K562 (cell line): ENCODE measurements at regions not wholly inside any gene's neighbourhood (a gene's known extent, or its start where the extent isn't known, plus 50 kb on each side); places are given as distances from the start of the nearest gene placed in this dataset.

Experiments used
- ATAC-seq: fragments of 200-7000 bp; cut with Tn5 transposase; 3 replicates; pipeline ENCODE4 v1.9.1; 2020; ENCODE audit warnings: moderate library complexity
- BruUV-seq: library from RNA; stranded (reverse); fragments of 400-500 nt; replicated peaks from 2 replicates; lab custom pipeline; 2021; lab: Mats Ljungman, UMichigan
- CTCF ChIA-PET: fragments of 300-600 bp; formaldehyde crosslinking; extraction: SDS; loops from one replicate; lab custom pipeline; 2021; ENCODE audit warnings: low intra/inter-chr PET ratio; lab: Yijun Ruan, JAX
- POLR2A ChIA-PET: fragments of 300-600, 350-650 bp; sonication (Branson Sonifier 250); formaldehyde crosslinking; extraction: SDS; loops from one replicate; lab custom pipeline; 2021; ENCODE audit warnings: antibody characterized with exemption, inconsistent platforms; lab: Yijun Ruan, JAX
- DNase-seq, 4 experiments: peaks; one replicate each; pipeline versions ENCODE4 v3.0.0 to v3.0.0-alpha.2; 2011 to 2018; ENCODE audit warnings: low spot score in 3 of 4, mixed read lengths in 3 of 4; ENCODE audit errors: extremely low read depth in 1 of 4
- FAIRE-seq: peaks from 2 replicates; lab custom pipeline; 2011; peaks lifted over from hg19 to GRCh38; lab: Jason Lieb, UNC
- H2AFZ ChIP-seq: 2 replicates; pipeline ENCODE4 v1.6.0; 2011; ENCODE audit warnings: low read depth, low read length, control low read depth, inconsistent platforms
- H3K27ac ChIP-seq: fragments of 200-600 bp; 3 replicates; pipeline ENCODE4 v1.8.0; 2011; ENCODE audit warnings: low read depth, mild to moderate bottlenecking, control low read depth, inconsistent platforms, low read length, moderate library complexity, mixed read lengths; ENCODE audit errors: extremely low read depth
- H3K27me3 ChIP-seq, 2 experiments: fragments of 300-600 bp in 1 of 2; 2 replicates in 1 of 2; 3 replicates in 1 of 2; pipeline versions ENCODE4 v1.6.0 to v1.8.0; 2011; ENCODE audit warnings: inconsistent platforms in 2 of 2, low read length in 2 of 2, mild to moderate bottlenecking in 1 of 2, mixed read lengths in 1 of 2, moderate library complexity in 1 of 2; ENCODE audit not compliant: control insufficient read depth in 2 of 2, insufficient read depth in 2 of 2
- H3K36me3 ChIP-seq: fragments of 300-600 bp; 3 replicates; pipeline ENCODE4 v1.8.0; 2011; ENCODE audit warnings: mild to moderate bottlenecking, low read length, inconsistent platforms; ENCODE audit not compliant: control insufficient read depth, insufficient read depth
- H3K4me1 ChIP-seq, 2 experiments: fragments of 200-600 bp in 1 of 2; replicated peaks in 1 of 2; 2 replicates in 1 of 2; 3 replicates in 1 of 2; pipeline versions ENCODE4 v1.5.1 to v1.8.0; 2011; ENCODE audit warnings: inconsistent platforms in 2 of 2, low read length in 2 of 2, mild to moderate bottlenecking in 1 of 2, mixed read lengths in 1 of 2, moderate library complexity in 1 of 2; ENCODE audit not compliant: control insufficient read depth in 2 of 2, insufficient read depth in 2 of 2
- H3K4me2 ChIP-seq: 2 replicates; pipeline ENCODE4 v1.6.1; 2011; ENCODE audit warnings: low read length, control low read depth, inconsistent platforms, mixed read lengths; ENCODE audit not compliant: insufficient read depth
- H3K4me3 ChIP-seq: fragments of 200-600 bp; sonication (generic), shearing (Covaris generic); 2 replicates; pipeline ENCODE4 v1.5.1; 2016; ENCODE audit warnings: control low read depth, inconsistent platforms
- H3K79me2 ChIP-seq: fragments of 200-600 bp; 3 replicates; pipeline ENCODE4 v1.8.0; 2011; ENCODE audit warnings: low read length, inconsistent platforms; ENCODE audit not compliant: control insufficient read depth, insufficient read depth
- H3K9ac ChIP-seq, 2 experiments: 2 replicates each; pipeline versions ENCODE4 v1.6.0 to v1.6.1; 2011; ENCODE audit warnings: low read depth in 2 of 2, low read length in 2 of 2, control low read depth in 1 of 2, inconsistent platforms in 1 of 2, mild to moderate bottlenecking in 1 of 2, mixed read lengths in 1 of 2; ENCODE audit not compliant: insufficient read depth in 1 of 2
- H3K9me1 ChIP-seq: one replicate; pipeline ENCODE4 v1.6.0; 2011; ENCODE audit warnings: inconsistent platforms, mild to moderate bottlenecking, low read length, moderate library complexity; ENCODE audit not compliant: control insufficient read depth, insufficient read depth
- H3K9me3 ChIP-seq: replicated peaks from 2 replicates; pipeline ENCODE4 v1.5.1; 2011; ENCODE audit warnings: low read depth, low read length, inconsistent platforms; ENCODE audit not compliant: control insufficient read depth, insufficient read depth
- H4K20me1 ChIP-seq: replicated peaks from 2 replicates; pipeline ENCODE4 v1.6.1; 2011; ENCODE audit warnings: low read length, inconsistent platforms, mixed read lengths; ENCODE audit not compliant: control insufficient read depth, insufficient read depth
- AFF1 ChIP-seq, 2 experiments: fragments of 450-650 bp; IDR thresholded peaks; 2 replicates each; pipeline ENCODE4 v1.6.1; 2018; ENCODE audit warnings: mild to moderate bottlenecking in 2 of 2, low read depth in 1 of 2; ENCODE audit not compliant: partially characterized antibody in 2 of 2
- CREBBP ChIP-seq: IDR thresholded peaks from one replicate; pipeline ENCODE4 v1.6.1; 2012; ENCODE audit warnings: low read depth, mild to moderate bottlenecking, control low read depth, inconsistent platforms, low read length
- HEY1 ChIP-seq: fragments of 250-450 bp; sonication (Bioruptor Pico); IDR thresholded peaks from 2 replicates; pipeline ENCODE4 v1.5.0; 2020; ENCODE audit warnings: mild to moderate bottlenecking, moderate library complexity, borderline replicate concordance
- MEIS2 ChIP-seq: fragments of 450-650 bp; IDR thresholded peaks from 2 replicates; pipeline ENCODE4 v1.6.1; 2014; ENCODE audit warnings: mild to moderate bottlenecking; ENCODE audit not compliant: partially characterized antibody
- NR4A1 ChIP-seq, 2 experiments: fragments of 250-450 bp in 1 of 2; fragments of 450-650 bp in 1 of 2; sonication (Bioruptor Pico) in 1 of 2; IDR thresholded peaks; 2 replicates each; pipeline versions ENCODE4 v1.4.0 to v1.6.1; 2016 to 2020; ENCODE audit warnings: mild to moderate bottlenecking in 2 of 2, missing compliant biosample characterization in 1 of 2, missing genetic modification characterization in 1 of 2, moderate library complexity in 1 of 2
- PURB ChIP-seq: sonication (generic); formaldehyde crosslinking; IDR thresholded peaks from 2 replicates; pipeline ENCODE4 v1.9.0; 2021; ENCODE audit warnings: low read depth, mild to moderate bottlenecking, missing genetic modification reagents
- RBFOX2 ChIP-seq: fragments of 200-400 bp; formaldehyde crosslinking; IDR thresholded peaks from 2 replicates; pipeline ENCODE4 v1.6.1; 2017; ENCODE audit warnings: low read depth, mild to moderate bottlenecking, low read length, moderate library complexity
- SPI1 ChIP-seq: IDR thresholded peaks from 2 replicates; pipeline ENCODE4 v1.6.1; 2011; ENCODE audit warnings: low read depth, low read length, control low read depth, borderline replicate concordance
- ZSCAN29 ChIP-seq: fragments of 450-650 bp; IDR thresholded peaks from 2 replicates; pipeline ENCODE4 v1.6.1; 2017
- in situ Hi-C: fragments of 300-500 bp; cut with MboI; formaldehyde crosslinking; loops from 4 replicates; pipeline ENCODE4 v1.15.0; 2018; ENCODE audit warnings: inconsistent platforms, mixed read lengths
- intact Hi-C: fragments of 100-400 bp; cut with micrococcal nuclease; formaldehyde crosslinking; loops from 2 replicates; pipeline ENCODE4 v1.14.2; 2022
- TF ChIP-seq, protein P1 (sequence below): IDR thresholded peaks from 3 replicates; pipeline ENCODE4 v1.6.1; 2011; ENCODE audit warnings: borderline replicate concordance, mild to moderate bottlenecking, moderate library complexity; ENCODE audit not compliant: insufficient read length; ENCODE audit errors: extremely low read depth
- TF ChIP-seq, protein P2 (sequence below), 3 experiments: fragments of 200-800 bp in 1 of 3; fragments of 250-450 bp in 1 of 3; fragments of 450-650 bp in 1 of 3; sonication (Bioruptor Pico) in 1 of 3; sonication (Bioruptor generic) in 1 of 3; formaldehyde crosslinking in 1 of 3; IDR thresholded peaks; 2 replicates each; pipeline versions ENCODE4 v1.6.1 to v1.8.0; 2016 to 2022; ENCODE audit warnings: mild to moderate bottlenecking in 2 of 3, missing genetic modification characterization in 2 of 3, missing compliant biosample characterization in 1 of 3, moderate library complexity in 1 of 3

- H4K20me1 ChIP-seq: no peaks in the 10 kb centered on the region
- H3K79me2 ChIP-seq: no peaks in the 10 kb centered on the region
- no peak for DNase-seq
- no TSS peak for BruUV-seq
- no peak overlapping the region for H3K27ac ChIP-seq
- no peaks in the 10 kb centered on the region for H3K27me3 ChIP-seq
- H3K9me3 ChIP-seq: no peaks in the 10 kb centered on the region
- H3K9ac ChIP-seq: no peak overlapping the region
- POLR2A ChIA-PET: interaction anchor here (0.6 to 0.8 kb wide), 2 partner anchors 9 to 102 kb away, joined by 3 read pairs; no protein-coding TSS in a partner anchor
- no peak for ATAC-seq
- H3K4me2 ChIP-seq: no peak overlapping the region
- no peak overlapping the region for H2AFZ ChIP-seq
- no peak for TF ChIP-seq NR4A1 (CRISPR knock-in tag; IDR thresholded peaks at IDR 0.05)
- no peak for TF ChIP-seq NR4A1 (tag; IDR thresholded peaks at IDR 0.05)
- TF ChIP-seq AFF1 (IDR thresholded peaks at IDR 0.05; ENCODE audit: low read depth in 1 of 2, partially characterized antibody in 2 of 2): no peak
- TF ChIP-seq CREBBP: no peak
- no peak for TF ChIP-seq RBFOX2
- TF ChIP-seq, protein P1, sequence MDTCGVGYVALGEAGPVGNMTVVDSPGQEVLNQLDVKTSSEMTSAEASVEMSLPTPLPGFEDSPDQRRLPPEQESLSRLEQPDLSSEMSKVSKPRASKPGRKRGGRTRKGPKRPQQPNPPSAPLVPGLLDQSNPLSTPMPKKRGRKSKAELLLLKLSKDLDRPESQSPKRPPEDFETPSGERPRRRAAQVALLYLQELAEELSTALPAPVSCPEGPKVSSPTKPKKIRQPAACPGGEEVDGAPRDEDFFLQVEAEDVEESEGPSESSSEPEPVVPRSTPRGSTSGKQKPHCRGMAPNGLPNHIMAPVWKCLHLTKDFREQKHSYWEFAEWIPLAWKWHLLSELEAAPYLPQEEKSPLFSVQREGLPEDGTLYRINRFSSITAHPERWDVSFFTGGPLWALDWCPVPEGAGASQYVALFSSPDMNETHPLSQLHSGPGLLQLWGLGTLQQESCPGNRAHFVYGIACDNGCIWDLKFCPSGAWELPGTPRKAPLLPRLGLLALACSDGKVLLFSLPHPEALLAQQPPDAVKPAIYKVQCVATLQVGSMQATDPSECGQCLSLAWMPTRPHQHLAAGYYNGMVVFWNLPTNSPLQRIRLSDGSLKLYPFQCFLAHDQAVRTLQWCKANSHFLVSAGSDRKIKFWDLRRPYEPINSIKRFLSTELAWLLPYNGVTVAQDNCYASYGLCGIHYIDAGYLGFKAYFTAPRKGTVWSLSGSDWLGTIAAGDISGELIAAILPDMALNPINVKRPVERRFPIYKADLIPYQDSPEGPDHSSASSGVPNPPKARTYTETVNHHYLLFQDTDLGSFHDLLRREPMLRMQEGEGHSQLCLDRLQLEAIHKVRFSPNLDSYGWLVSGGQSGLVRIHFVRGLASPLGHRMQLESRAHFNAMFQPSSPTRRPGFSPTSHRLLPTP: no peak
- no peak for TF ChIP-seq SPI1
- no peak for TF ChIP-seq ZSCAN29
- TF ChIP-seq, protein P2, sequence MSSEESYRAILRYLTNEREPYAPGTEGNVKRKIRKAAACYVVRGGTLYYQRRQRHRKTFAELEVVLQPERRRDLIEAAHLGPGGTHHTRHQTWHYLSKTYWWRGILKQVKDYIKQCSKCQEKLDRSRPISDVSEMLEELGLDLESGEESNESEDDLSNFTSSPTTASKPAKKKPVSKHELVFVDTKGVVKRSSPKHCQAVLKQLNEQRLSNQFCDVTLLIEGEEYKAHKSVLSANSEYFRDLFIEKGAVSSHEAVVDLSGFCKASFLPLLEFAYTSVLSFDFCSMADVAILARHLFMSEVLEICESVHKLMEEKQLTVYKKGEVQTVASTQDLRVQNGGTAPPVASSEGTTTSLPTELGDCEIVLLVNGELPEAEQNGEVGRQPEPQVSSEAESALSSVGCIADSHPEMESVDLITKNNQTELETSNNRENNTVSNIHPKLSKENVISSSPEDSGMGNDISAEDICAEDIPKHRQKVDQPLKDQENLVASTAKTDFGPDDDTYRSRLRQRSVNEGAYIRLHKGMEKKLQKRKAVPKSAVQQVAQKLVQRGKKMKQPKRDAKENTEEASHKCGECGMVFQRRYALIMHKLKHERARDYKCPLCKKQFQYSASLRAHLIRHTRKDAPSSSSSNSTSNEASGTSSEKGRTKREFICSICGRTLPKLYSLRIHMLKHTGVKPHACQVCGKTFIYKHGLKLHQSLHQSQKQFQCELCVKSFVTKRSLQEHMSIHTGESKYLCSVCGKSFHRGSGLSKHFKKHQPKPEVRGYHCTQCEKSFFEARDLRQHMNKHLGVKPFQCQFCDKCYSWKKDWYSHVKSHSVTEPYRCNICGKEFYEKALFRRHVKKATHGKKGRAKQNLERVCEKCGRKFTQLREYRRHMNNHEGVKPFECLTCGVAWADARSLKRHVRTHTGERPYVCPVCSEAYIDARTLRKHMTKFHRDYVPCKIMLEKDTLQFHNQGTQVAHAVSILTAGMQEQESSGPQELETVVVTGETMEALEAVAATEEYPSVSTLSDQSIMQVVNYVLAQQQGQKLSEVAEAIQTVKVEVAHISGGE (CRISPR knock-in tag; IDR thresholded peaks at IDR 0.05): no peak
- TF ChIP-seq HEY1: no peak
- TF ChIP-seq MEIS2: no peak
- TF ChIP-seq PURB: no peak
- H3K4me3 ChIP-seq: no peak overlapping the region
- H3K36me3 ChIP-seq: no peaks in the 10 kb centered on the region
- no peaks in the 10 kb centered on the region for H3K4me1 ChIP-seq
- FAIRE-seq: no peak
- in situ Hi-C loops: no loop called here
- intact Hi-C loops: no loop called here
- CTCF ChIA-PET: no interaction called here
- H3K9me1 ChIP-seq: no peaks in the 10 kb centered on the region
These were observed 413.8 kb downstream of the RAPGEF2 start for GRCh38 chr4:159516556-159517140.
